SK-N-SH (cell line): ENCODE measurements at regions not wholly inside any gene's neighbourhood (a gene's known extent, or its start where the extent isn't known, plus 50 kb on each side); places are given as distances from the start of the nearest gene placed in this dataset.

ENCODE experiments used
- CTCF ChIA-PET: fragments of 300-600, 350-600 bp; formaldehyde crosslinking; extraction: SDS; loops from one replicate; lab custom pipeline; 2021; lab: Yijun Ruan, JAX
- POLR2A ChIA-PET: fragments of 350-600 bp; sonication (Branson Sonifier 250); formaldehyde crosslinking; extraction: SDS; loops from one replicate; lab custom pipeline; 2020; ENCODE audit warnings: antibody characterized with exemption, inconsistent platforms; lab: Yijun Ruan, JAX
- DNase-seq: peaks from one replicate; pipeline ENCODE4 v3.0.0; 2012
- H2AFZ ChIP-seq: fragments of 200-600 bp; sonication (generic); 2 replicates; pipeline ENCODE4 v1.8.1; 2016; ENCODE audit warnings: antibody characterized with exemption, mild to moderate bottlenecking, low read depth
- H3F3A ChIP-seq: fragments of 200-600 bp; sonication (generic); replicated peaks from 2 replicates; pipeline ENCODE3; 2016; ENCODE audit warnings: antibody characterized with exemption, mild to moderate bottlenecking; ENCODE audit not compliant: insufficient read depth
- H3K27ac ChIP-seq, 2 experiments: fragments of 200-500 bp in 1 of 2; fragments of 200-600 bp in 1 of 2; sonication (Bioruptor generic) in 1 of 2; sonication (generic), shearing (Covaris generic) in 1 of 2; 2 replicates each; pipeline versions ENCODE4 v1.5.1 to v1.6.1; 2014 to 2016; ENCODE audit warnings: low read depth in 2 of 2, inconsistent platforms in 1 of 2, low read length in 1 of 2, mild to moderate bottlenecking in 1 of 2, mixed read lengths in 1 of 2
- H3K27me3 ChIP-seq: fragments of 200-600 bp; sonication (generic), shearing (Covaris generic); 2 replicates; pipeline ENCODE4 v1.6.1; 2016; ENCODE audit warnings: mixed run types; ENCODE audit not compliant: insufficient read depth
- H3K36me3 ChIP-seq, 2 experiments: fragments of 200-500 bp in 1 of 2; fragments of 200-600 bp in 1 of 2; sonication (Bioruptor generic) in 1 of 2; sonication (generic) in 1 of 2; replicated peaks in 1 of 2; 2 replicates each; pipeline versions ENCODE3 to v1.5.1; 2014 to 2016; ENCODE audit warnings: low read length in 1 of 2, mild to moderate bottlenecking in 1 of 2; ENCODE audit not compliant: insufficient read depth in 2 of 2, control insufficient read depth in 1 of 2
- H3K4me1 ChIP-seq, 2 experiments: fragments of 200-500 bp in 1 of 2; fragments of 200-600 bp in 1 of 2; sonication (Bioruptor generic) in 1 of 2; sonication (generic), shearing (Covaris generic) in 1 of 2; 2 replicates each; pipeline versions ENCODE4 v1.5.1 to v1.6.1; 2014 to 2016; ENCODE audit warnings: low read depth in 1 of 2, low read length in 1 of 2, mixed run types in 1 of 2; ENCODE audit not compliant: insufficient read depth in 2 of 2, control insufficient read depth in 1 of 2
- H3K4me2 ChIP-seq: fragments of 200-600 bp; sonication (generic), shearing (Covaris generic); 2 replicates; pipeline ENCODE4 v1.6.1; 2017; ENCODE audit warnings: mixed run types
- H3K4me3 ChIP-seq, 2 experiments: fragments of 200-500 bp in 1 of 2; fragments of 200-600 bp in 1 of 2; sonication (Bioruptor generic) in 1 of 2; sonication (generic), shearing (Covaris generic) in 1 of 2; 2 replicates each; pipeline versions ENCODE4 v1.5.1 to v1.8.1; 2014 to 2016; ENCODE audit warnings: low read depth in 2 of 2, inconsistent platforms in 1 of 2, low read length in 1 of 2, mild to moderate bottlenecking in 1 of 2, mixed read lengths in 1 of 2, moderate library complexity in 1 of 2
- H3K79me2 ChIP-seq: fragments of 200-600 bp; sonication (generic); 2 replicates; pipeline ENCODE4 v1.8.1; 2017; ENCODE audit warnings: mild to moderate bottlenecking; ENCODE audit not compliant: insufficient read depth
- H3K9ac ChIP-seq: fragments of 200-600 bp; sonication (generic); 2 replicates; pipeline ENCODE4 v1.6.1; 2017; ENCODE audit warnings: mixed run types
- H3K9me2 ChIP-seq: fragments of 200-600 bp; sonication (generic); 2 replicates; pipeline ENCODE4 v1.6.1; 2017; ENCODE audit warnings: mixed run types
- H3K9me3 ChIP-seq: fragments of 200-600 bp; sonication (generic); 2 replicates; pipeline ENCODE4 v1.6.1; 2017; ENCODE audit warnings: mixed run types, mild to moderate bottlenecking, moderate library complexity
- H4K20me1 ChIP-seq: fragments of 200-600 bp; sonication (generic); 2 replicates; pipeline ENCODE4 v1.6.1; 2017; ENCODE audit warnings: mild to moderate bottlenecking, mixed run types; ENCODE audit not compliant: insufficient read depth
- ELF1 ChIP-seq: IDR thresholded peaks from 2 replicates; pipeline ENCODE4 v1.4.0; 2012
- EP300 ChIP-seq, 2 experiments: IDR thresholded peaks; 2 replicates each; pipeline versions ENCODE4 v1.4.0 to v1.6.1; 2012; ENCODE audit warnings: borderline replicate concordance in 1 of 2, low read depth in 1 of 2, low read length in 1 of 2
- FOSL2 ChIP-seq: IDR thresholded peaks from 2 replicates; pipeline ENCODE4 v1.4.0; 2012; ENCODE audit warnings: low read depth, mild to moderate bottlenecking, moderate library complexity, borderline replicate concordance
- FOXJ3 ChIP-seq: sonication (generic); formaldehyde crosslinking; IDR thresholded peaks from 2 replicates; pipeline ENCODE4 v1.5.1; 2020; ENCODE audit warnings: mild to moderate bottlenecking, missing genetic modification reagents
- FOXM1 ChIP-seq: IDR thresholded peaks from 2 replicates; pipeline ENCODE4 v1.4.0; 2012; ENCODE audit warnings: low read depth, mild to moderate bottlenecking
- GABPA ChIP-seq: IDR thresholded peaks from 2 replicates; pipeline ENCODE4 v1.4.0; 2012; ENCODE audit warnings: low read depth, mild to moderate bottlenecking
- JUND ChIP-seq: IDR thresholded peaks from 2 replicates; pipeline ENCODE4 v1.4.0; 2012
- MAX ChIP-seq: IDR thresholded peaks from 2 replicates; pipeline ENCODE4 v1.4.0; 2012; ENCODE audit warnings: low read depth
- NFIC ChIP-seq: IDR thresholded peaks from 2 replicates; pipeline ENCODE4 v1.4.0; 2012; ENCODE audit warnings: borderline replicate concordance
- PBX3 ChIP-seq: IDR thresholded peaks from 2 replicates; pipeline ENCODE4; 2012
- POLR2AphosphoS5 ChIP-seq: IDR thresholded peaks from 2 replicates; pipeline ENCODE4 v1.6.1; 2012; ENCODE audit warnings: low read depth, low read length
- RAD21 ChIP-seq: IDR thresholded peaks from 2 replicates; pipeline ENCODE4 v1.6.1; 2012; ENCODE audit warnings: mild to moderate bottlenecking, low read length
- RCOR1 ChIP-seq: fragments of 150-350 bp; IDR thresholded peaks from 2 replicates; pipeline ENCODE4 v1.6.1; 2017; ENCODE audit warnings: antibody characterized with exemption, low read length
- REST ChIP-seq: IDR thresholded peaks from 2 replicates; pipeline ENCODE4 v1.6.1; 2012; ENCODE audit warnings: mild to moderate bottlenecking, low read depth, low read length, moderate library complexity
- SIN3A ChIP-seq: IDR thresholded peaks from 2 replicates; pipeline ENCODE4 v1.6.1; 2012; ENCODE audit warnings: low read depth, mild to moderate bottlenecking, low read length, moderate library complexity, borderline replicate concordance
- SMC3 ChIP-seq: IDR thresholded peaks from 2 replicates; pipeline ENCODE4 v1.6.1; 2012; ENCODE audit warnings: low read depth, low read length, improper control_type of control experiment
- TAF1 ChIP-seq: IDR thresholded peaks from 2 replicates; pipeline ENCODE4 v1.6.1; 2012; ENCODE audit warnings: low read depth, mild to moderate bottlenecking, low read length, moderate library complexity, borderline replicate concordance
- TCF12 ChIP-seq: IDR thresholded peaks from 2 replicates; pipeline ENCODE4 v1.4.0; 2012
- YY1 ChIP-seq: IDR thresholded peaks from 2 replicates; pipeline ENCODE4 v1.4.0; 2012; ENCODE audit warnings: low read depth, mild to moderate bottlenecking
- ZBTB33 ChIP-seq: IDR thresholded peaks from 2 replicates; pipeline ENCODE4 v1.4.0; 2012; ENCODE audit warnings: low read depth, borderline replicate concordance
- WGBS: methylation state at CpG from one replicate; pipeline ENCODE4 v1.1.6; 2017; ENCODE audit warnings: low lambda C conversion rate; 5-methylcytosine and 5-hydroxymethylcytosine counted together

GRCh38 chr13:86090181-86090580 is 291.0 kb upstream of the SLITRK6 start:
- H3K4me2 ChIP-seq = no peak overlapping the region
- H3K79me2 ChIP-seq = no peaks in the 10 kb centered on the region
- no peaks in the 10 kb centered on the region for H4K20me1 ChIP-seq
- CTCF ChIA-PET = no interaction called here
- H2AFZ ChIP-seq = no peak overlapping the region
- H3K9ac ChIP-seq = no peak overlapping the region
- no peak for DNase-seq
- H3K4me3 ChIP-seq = no peak overlapping the region
- no peaks in the 10 kb centered on the region for H3K9me3 ChIP-seq
- no peaks in the 10 kb centered on the region for H3K27me3 ChIP-seq
- H3K4me1 ChIP-seq = no peaks in the 10 kb centered on the region
- no peaks in the 10 kb centered on the region for H3F3A ChIP-seq
- H3K36me3 ChIP-seq = no peaks in the 10 kb centered on the region
- 25% methylated on average over 2 of the region's 2 CpGs for WGBS
- H3K27ac ChIP-seq = no peak overlapping the region
- TF ChIP-seq NFIC = no peak
- no peak for TF ChIP-seq MAX
- no peak for TF ChIP-seq POLR2AphosphoS5
- TF ChIP-seq YY1 = no peak
- TF ChIP-seq TAF1 = no peak
- no peak for TF ChIP-seq EP300 (IDR thresholded peaks at IDR 0.05; ENCODE audit: borderline replicate concordance in 1 of 2, low read depth in 1 of 2, low read length in 1 of 2)
- TF ChIP-seq ZBTB33 = no peak
- no peak for TF ChIP-seq RCOR1
- no peak for TF ChIP-seq PBX3
- TF ChIP-seq REST = no peak
- no peak for TF ChIP-seq JUND
- no peak for TF ChIP-seq FOSL2
- TF ChIP-seq FOXM1 = no peak
- no peak for TF ChIP-seq FOXJ3 (CRISPR knock-in tag)
- TF ChIP-seq SIN3A = no peak
- TF ChIP-seq ELF1 = no peak
- no peak for TF ChIP-seq GABPA
- TF ChIP-seq TCF12 = no peak
- TF ChIP-seq RAD21 = no peak
- TF ChIP-seq SMC3 = no peak
- TF ChIP-seq, all 33 proteins: peak for 0
- POLR2A ChIA-PET = no interaction called here
- no peaks in the 10 kb centered on the region for H3K9me2 ChIP-seq
